Fibroblast of skin of abdomen (primary cell): ENCODE measurements at regions not wholly inside any gene's neighbourhood (a gene's known extent, or its start where the extent isn't known, plus 50 kb on each side); places are given as distances from the start of the nearest gene placed in this dataset.
"Not testable (repeated sequence)": the region's sequence is repeated elsewhere in the genome, so short reads cannot be mapped to it uniquely, and the experiment has no call there.

Experiments
- DNase-seq: peaks from one replicate; pipeline ENCODE4 v3.0.0-alpha.2; 2013

- DNase-seq = no peak
These were observed 312.0 kb upstream of the FGF13 start for GRCh38 chrX:139023531-139023930.

DNA sequence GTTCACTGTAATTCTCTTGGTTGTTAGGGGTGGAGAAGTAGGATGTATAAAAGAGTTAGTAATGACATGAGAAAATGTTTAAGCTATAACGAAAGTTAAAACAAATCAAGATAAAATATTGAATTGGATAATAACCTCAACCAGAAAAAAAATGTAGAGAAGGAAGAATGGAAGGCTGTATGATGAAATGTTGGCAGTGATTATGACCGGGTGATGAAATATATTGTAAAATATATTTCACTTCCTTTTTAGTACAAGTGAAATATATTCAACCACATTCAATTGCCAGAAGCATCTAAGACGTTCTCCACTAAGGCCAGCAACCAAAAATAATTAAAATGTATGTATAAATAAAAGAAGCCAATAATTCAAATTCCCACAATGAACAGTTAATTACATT, 309.3 kb upstream of the FGF13 start:
- DNase-seq = peak; percentile 0

DNA sequence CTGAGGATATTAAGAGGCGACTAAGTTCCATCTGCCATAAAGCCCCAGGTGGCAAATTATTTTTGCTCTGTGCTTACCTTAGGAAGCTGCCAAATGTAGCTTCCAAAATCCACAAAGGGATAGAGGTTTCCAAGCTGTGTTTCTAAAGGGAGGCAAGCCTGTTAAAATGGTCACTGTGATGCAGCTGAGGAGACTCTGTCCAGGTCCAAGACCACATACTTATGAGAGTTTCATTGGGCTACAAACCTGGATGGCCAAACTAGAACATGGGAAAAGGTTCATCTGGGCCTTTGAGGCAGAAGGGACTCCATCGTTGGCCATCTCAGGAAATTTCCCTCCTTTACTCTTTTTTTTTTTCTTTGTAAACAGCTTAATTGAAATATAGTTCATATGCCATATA, 306.9 kb upstream of the FGF13 start:
- DNase-seq = no peak

DNA sequence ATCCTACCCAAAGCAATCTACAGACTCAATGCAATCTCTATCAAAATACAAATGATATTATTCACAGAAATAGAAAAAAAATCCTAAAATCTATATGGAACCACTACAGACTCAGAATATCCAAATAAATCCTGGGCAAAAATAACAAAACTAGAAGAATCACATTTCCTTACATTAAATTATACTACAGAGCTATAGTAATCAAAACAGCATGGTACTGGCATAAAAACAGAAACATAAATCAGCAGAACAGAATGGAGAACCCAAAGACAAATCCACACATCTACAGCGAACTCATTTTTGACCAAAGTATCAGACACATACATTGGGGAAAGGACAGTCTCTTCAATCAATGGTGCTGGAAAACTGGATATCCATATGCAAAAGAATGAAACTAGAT, 304.1 kb upstream of the FGF13 start:
- no peak for DNase-seq

- no peak for DNase-seq
These were observed 296.7 kb upstream of the FGF13 start for GRCh38 chrX:139008185-139008584.

DNA sequence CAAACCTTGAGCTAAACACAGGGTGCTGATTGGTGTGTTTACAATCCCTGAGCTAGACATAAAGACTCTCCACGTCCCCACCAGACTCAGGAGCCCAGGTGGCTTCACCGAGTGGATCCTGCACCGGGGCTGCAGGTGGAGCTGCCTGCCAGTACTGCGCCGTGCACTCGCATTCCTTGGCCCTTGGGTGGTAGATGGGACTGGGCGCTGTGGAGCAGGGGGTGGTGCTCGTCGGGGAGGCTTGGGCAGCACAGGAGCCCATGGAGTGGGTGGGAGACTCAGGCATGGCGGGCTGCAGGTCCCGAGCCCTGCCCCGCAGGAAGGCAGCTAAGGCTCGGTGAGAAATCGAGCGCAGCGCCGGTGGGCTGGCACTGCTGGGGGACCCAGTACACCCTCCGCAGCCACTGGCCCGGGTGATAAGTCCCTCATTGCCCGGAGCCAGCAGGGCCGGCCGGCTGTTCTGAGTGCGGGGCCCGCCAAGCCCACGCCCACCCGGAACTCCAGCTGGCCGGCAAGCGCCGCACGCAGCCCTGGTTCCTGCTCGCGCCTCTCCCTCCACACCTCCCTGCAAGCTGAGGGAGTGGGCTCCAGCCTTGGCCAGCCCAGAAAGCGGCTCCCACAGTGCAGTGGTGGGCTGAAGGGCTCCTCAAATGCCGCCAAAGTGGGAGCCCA, 292.5 kb upstream of the FGF13 start:
- not testable (repeated sequence) for DNase-seq

DNA sequence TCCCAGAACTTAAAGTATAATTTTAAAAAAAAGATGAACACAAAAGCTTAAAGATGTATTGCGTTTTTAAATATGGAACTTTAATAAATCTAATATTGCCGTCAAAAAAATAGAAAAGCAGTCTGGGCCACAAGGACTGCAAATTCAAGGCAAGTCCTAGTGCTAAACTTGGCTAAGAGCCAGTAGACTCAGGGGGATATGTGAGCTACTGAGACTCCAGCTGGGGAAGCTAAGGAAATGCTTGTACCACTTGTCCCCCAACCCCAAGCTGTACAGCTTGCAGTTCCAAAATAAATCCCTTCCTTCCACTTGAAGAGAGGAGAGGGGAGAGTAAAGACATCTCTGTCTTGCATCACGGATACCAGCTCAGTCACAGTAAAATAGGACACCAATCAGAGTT, 290.8 kb upstream of the FGF13 start:
- no peak for DNase-seq

DNA sequence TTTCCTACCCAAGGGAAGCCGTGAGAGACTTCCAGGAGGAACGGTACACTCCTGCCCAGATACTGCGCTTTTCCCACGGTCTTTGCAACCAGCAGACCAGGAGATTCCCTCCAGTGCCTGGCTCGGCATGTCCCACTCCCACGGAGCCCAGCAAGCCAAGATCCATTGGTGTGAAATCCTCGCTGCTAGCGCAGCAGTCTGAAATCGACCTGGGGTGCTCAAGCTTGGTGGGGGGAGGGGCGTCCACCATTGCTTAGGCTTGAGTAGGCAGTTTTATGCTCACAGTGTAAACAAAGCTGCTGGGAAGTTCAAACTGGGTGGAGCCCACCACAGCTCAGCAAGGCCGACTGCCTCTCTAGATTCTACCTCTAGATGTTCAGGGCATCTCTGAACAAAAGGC, 284.8 kb upstream of the FGF13 start:
- no peak for DNase-seq

DNA sequence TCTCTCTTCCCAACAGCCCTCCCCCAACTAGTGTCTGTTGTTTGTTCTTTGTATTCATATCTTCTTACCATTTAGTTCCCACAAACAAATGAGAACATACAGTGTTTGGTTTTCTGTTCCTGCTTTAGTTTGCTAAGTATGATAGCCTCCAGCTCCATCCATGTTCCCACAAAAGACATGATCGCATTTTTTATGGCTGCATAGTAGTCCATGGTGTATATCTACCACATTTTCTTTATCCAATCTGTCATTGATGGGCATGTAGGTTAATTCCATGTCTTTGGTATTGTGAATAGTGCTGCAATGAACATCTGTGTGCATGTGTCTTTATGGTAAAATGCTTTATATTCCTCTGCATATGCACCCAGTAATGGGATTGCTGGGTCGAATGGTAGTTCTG, 283.9 kb upstream of the FGF13 start:
- no peak for DNase-seq

DNA sequence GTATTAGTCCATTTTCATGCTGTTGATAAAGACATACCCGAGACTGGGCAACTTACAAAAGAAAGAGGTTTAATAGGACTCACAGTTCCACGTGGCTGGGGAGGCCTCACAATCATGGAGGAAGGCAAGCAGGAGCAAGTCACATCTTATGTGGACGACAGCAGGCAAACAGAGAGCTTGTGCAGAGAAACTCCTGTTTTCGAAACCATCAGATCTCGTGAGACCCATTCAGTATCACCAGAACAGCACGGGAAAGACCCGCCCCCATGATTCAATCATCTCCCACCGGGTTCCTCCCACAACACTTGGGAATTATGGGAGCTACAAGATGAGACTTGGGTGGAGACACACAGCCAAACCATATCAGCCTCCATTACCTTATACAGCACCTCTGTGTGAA, 278.9 kb upstream of the FGF13 start:
- DNase-seq = not testable (repeated sequence)

GRCh38 chrX:138986866-138987265, 275.3 kb upstream of the FGF13 start:
- no peak for DNase-seq

- peak; percentile 0 for DNase-seq
These were observed 274.7 kb upstream of the FGF13 start for GRCh38 chrX:138986235-138986634.

- DNase-seq = no peak
These were observed 270.8 kb upstream of the FGF13 start for GRCh38 chrX:138982365-138982764.

DNA sequence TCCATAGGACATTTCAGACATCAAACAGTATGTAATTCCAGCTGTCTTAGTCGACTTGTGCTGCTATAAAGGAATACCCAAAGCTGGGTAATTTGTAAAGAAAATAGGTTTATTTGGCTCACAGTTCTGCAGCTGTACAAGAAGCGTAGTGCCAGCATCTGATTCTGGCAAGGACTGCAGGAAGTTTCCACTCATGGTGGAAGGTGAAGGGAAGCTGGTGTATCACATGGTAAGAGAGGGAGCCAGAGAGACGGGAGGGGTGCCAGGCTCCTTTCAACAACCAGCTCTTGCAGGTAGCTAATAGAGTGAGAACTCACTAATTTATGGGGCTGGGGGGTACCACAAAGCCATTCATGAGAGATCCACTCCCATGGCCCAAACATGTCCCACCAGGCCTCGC, 253.0 kb upstream of the FGF13 start:
- DNase-seq = no peak

DNA sequence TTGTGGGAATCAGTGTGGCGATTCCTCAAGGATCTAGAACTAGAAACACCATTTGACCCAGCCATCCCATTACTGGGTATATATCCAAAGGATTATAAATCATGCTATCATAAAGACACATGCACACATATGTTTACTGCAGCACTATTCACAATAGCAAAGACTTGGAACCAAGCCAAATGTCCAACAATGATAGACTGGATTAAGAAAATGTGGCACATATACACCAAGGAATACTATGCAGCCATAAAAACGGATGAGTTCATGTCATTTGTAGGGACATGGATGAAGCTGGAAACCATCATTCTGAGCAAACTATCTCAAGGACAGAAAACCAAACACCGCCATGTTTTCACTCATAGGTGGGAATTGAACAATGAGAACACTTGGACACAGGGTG, 250.9 kb upstream of the FGF13 start:
- DNase-seq = not testable (repeated sequence)

GRCh38 chrX:138954976-138955375, 243.5 kb upstream of the FGF13 start:
- DNase-seq = no peak

DNA sequence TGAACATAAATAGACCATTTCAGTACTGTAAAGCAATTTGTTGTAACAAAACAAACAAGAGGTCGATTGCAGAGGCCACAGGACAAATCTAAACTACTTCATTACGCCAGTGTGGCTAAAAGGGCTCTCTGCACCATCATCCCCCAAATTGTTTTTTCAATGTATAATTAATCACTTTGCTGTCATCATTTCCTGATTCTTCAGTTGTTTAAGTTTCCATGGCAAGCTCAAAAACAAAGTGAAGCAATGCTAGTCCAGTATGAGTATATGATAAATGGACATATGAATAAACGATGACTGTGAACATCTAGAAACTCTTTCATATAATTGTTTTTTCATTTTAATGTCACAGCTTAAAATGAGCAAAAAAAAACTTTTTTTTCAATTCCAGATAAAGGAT, 235.4 kb upstream of the FGF13 start:
- peak; percentile 0 for DNase-seq

DNA sequence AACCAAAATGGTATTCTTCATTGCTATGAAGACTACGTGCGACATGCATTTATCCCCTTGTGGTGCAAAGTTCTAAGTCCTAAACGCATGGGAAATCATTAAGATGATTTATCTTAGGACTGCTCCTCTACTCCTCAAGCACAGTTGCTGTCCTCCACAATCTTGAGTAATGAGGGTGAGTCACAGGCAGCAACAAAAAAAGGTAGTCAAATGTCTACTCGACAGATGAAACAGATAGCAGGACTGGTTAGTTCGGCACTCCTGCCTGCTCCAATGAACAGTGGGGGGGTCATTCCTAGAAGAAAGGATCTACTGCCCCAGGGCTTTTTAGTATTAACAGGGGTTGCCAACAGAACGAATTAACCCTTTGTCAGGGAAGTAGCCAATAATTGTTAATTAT, 233.7 kb upstream of the FGF13 start:
- DNase-seq = peak; percentile 5

DNA sequence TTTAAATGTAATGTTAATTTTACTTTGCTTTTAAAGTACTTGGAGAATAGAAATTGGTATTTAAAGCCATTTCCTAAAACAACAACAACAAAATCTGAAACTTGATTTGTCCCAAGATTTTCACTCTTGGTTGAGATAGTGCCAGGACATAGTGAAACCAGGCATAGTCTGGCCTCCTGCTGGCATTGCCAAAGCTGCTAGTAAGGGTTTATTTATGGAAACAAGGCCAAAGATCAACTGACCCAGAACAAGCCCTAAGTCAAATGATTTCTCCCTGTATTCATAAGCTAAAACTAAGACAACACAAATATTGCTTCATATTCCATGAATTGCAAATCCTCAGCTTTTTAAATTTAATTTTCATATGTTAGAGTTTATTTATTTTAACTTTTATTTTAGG, 227.5 kb upstream of the FGF13 start:
- DNase-seq = no peak

GRCh38 chrX:138938003-138938402, 226.5 kb upstream of the FGF13 start:
- DNase-seq = no peak

GRCh38 chrX:138931212-138931611, 219.7 kb upstream of the FGF13 start:
- DNase-seq = no peak

- DNase-seq = no peak
These were observed 219.0 kb upstream of the FGF13 start for GRCh38 chrX:138930583-138930945.

- no peak for DNase-seq
These were observed 218.5 kb upstream of the FGF13 start for GRCh38 chrX:138929926-138930582.

DNA sequence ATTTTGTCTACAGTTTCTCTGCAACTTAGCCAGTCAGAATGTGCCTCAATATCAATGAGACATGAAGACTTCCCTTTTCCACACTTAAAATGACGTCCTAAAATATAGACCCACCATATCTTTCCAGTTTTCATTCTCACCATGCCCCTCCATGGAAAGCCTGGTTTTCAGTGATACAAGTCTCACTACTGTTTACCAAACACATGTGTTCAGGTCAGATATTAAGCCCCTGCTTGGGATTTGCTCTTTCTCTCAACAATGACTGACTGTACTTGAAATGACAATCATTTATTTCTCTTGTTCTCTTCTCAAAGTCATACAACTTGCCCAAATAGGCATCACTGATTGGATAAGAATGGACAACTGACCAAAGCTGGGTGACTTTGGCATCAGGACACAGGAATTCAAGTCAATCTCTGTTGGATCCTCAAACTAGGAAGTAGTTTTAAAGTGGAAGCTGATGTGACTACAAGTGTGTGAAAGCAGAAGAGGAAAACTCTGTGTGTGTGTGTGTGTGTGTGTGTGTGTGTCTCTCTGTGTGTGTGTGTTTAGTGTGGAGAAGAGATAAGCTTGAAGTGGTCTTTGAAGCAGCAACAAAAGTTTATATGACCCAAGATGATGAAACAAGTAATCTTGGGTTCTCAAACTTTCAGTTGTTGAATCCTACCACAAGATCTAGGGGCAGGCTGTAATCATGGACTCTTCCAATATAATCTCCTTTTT, 217.4 kb upstream of the FGF13 start:
- no peak for DNase-seq
